Activated CD4-positive, alpha-beta T cell treated with anti-CD3 and anti-CD28 coated beads, Interleukin-2, Interleukin-4, amounts not matched to agents 100 ng/mL and 50 ng/mL, durations not matched to agents 16 hours and 8 hours (primary cell): ENCODE measurements at regions not wholly inside any gene's neighbourhood (a gene's known extent, or its start where the extent isn't known, plus 50 kb on each side); places are given as distances from the start of the nearest gene placed in this dataset.
"Not testable (repeated sequence)": the region's sequence is repeated elsewhere in the genome, so short reads cannot be mapped to it uniquely, and the experiment has no call there.

Source experiments
- DNase-seq: peaks from one replicate; pipeline ENCODE4 v3.0.0-alpha.2; 2020; ENCODE audit warnings: low spot score

GRCh38 chr9:7342229-7342628 lies 457.3 kb downstream of the DMAC1 start:
- no peak for DNase-seq

GRCh38 chr9:7341571-7341970 lies 458.0 kb downstream of the DMAC1 start:
- no peak for DNase-seq

- DNase-seq = no peak
Measured at GRCh38 chr9:7340451-7340850, 459.1 kb downstream of the DMAC1 start.

- no peak for DNase-seq
Measured at GRCh38 chr9:7338586-7339281, 460.8 kb downstream of the DMAC1 start.

- DNase-seq = no peak
Measured at GRCh38 chr9:7336356-7337065, 463.1 kb downstream of the DMAC1 start.

GRCh38 chr9:7333719-7334118 lies 465.9 kb downstream of the DMAC1 start:
- no peak for DNase-seq

GRCh38 chr9:7332780-7333179 lies 466.8 kb downstream of the DMAC1 start:
- DNase-seq = no peak

GRCh38 chr9:7328453-7328852 lies 471.1 kb downstream of the DMAC1 start:
- DNase-seq = no peak

GRCh38 chr9:7325995-7326394 lies 473.6 kb downstream of the DMAC1 start:
- no peak for DNase-seq

- no peak for DNase-seq
Measured at GRCh38 chr9:7324152-7324598, 475.4 kb downstream of the DMAC1 start.

GRCh38 chr9:7320841-7321240 lies 478.7 kb downstream of the DMAC1 start:
- DNase-seq = no peak

GRCh38 chr9:7320139-7320538 lies 479.4 kb downstream of the DMAC1 start:
- no peak for DNase-seq

GRCh38 chr9:7318920-7319319 lies 480.7 kb downstream of the DMAC1 start:
- DNase-seq = no peak

GRCh38 chr9:7316967-7317366 lies 482.6 kb downstream of the DMAC1 start:
- DNase-seq = no peak

- no peak for DNase-seq
Measured at GRCh38 chr9:7316166-7316795, 483.3 kb downstream of the DMAC1 start.

GRCh38 chr9:7315746-7316145 lies 483.8 kb downstream of the DMAC1 start:
- no peak for DNase-seq

GRCh38 chr9:7315116-7315515 lies 484.5 kb downstream of the DMAC1 start:
- no peak for DNase-seq

- DNase-seq = no peak
Measured at GRCh38 chr9:7313389-7313788, 486.2 kb downstream of the DMAC1 start.

- not testable (repeated sequence) for DNase-seq
Measured at GRCh38 chr9:7309051-7309450, 490.5 kb downstream of the DMAC1 start.

- DNase-seq = no peak
Measured at GRCh38 chr9:7305677-7306076, 493.9 kb downstream of the DMAC1 start.

GRCh38 chr9:7304627-7304995 lies 495.0 kb downstream of the DMAC1 start:
- no peak for DNase-seq

- no peak for DNase-seq
Measured at GRCh38 chr9:7303907-7304626, 495.5 kb downstream of the DMAC1 start.

- DNase-seq = no peak
Measured at GRCh38 chr9:7300484-7300883, 499.1 kb downstream of the DMAC1 start.
